GM12878 (cell line): ENCODE measurements at regions not wholly inside any gene's neighbourhood (a gene's known extent, or its start where the extent isn't known, plus 50 kb on each side); places are given as distances from the start of the nearest gene placed in this dataset.

Experiments
- ATAC-seq: fragments of 200-7000 bp; cut with Tn5 transposase; 3 replicates; pipeline ENCODE4 v1.9.1; 2020; ENCODE audit warnings: mild to moderate bottlenecking, moderate library complexity
- BruUV-seq: library from RNA; stranded (reverse); fragments of 400-500 nt; replicated peaks from 2 replicates; lab custom pipeline; 2021; lab: Mats Ljungman, UMichigan
- CTCF ChIA-PET: fragments of 300-600 bp; sonication (Branson Sonifier 250); formaldehyde crosslinking; extraction: SDS; loops from one replicate; lab custom pipeline; 2021; ENCODE audit warnings: inconsistent platforms; lab: Yijun Ruan, JAX
- POLR2A ChIA-PET: fragments of 350-600 bp; formaldehyde crosslinking; extraction: SDS; loops from one replicate; lab custom pipeline; 2021; ENCODE audit warnings: inconsistent platforms; lab: Charles Lee
- RAD21 ChIA-PET: fragments of 300-600 bp; sonication (Branson Sonifier 250); formaldehyde crosslinking; loops from one replicate; lab custom pipeline; 2023; ENCODE audit warnings: antibody characterized with exemption; ENCODE audit not compliant: unreplicated experiment; lab: Charles Lee
- SMC1A ChIA-PET: fragments of 300-600 bp; sonication (Branson Sonifier 250); formaldehyde crosslinking; loops from one replicate; lab custom pipeline; 2023; ENCODE audit not compliant: unreplicated experiment, uncharacterized antibody; lab: Charles Lee
- DNase-seq: peaks from one replicate; pipeline ENCODE4 v3.0.0-alpha.2; 2011; ENCODE audit warnings: low read depth, low spot score
- FAIRE-seq: peaks from 3 replicates; lab custom pipeline; 2011; peaks lifted over from hg19 to GRCh38; lab: Jason Lieb, UNC
- H2AFZ ChIP-seq: 2 replicates; pipeline ENCODE4 v1.6.0; 2011; ENCODE audit warnings: low read depth, low read length, control low read depth; ENCODE audit not compliant: control insufficient read depth
- H3K27ac ChIP-seq: 2 replicates; pipeline ENCODE4 v1.5.1; 2011; ENCODE audit warnings: control low read depth; ENCODE audit not compliant: control insufficient read depth, insufficient read depth
- H3K27me3 ChIP-seq, 2 experiments: replicated peaks in 1 of 2; 2 replicates each; pipeline versions ENCODE4 v1.6.0 to v1.6.1; 2011; ENCODE audit warnings: low read length in 1 of 2; ENCODE audit not compliant: control insufficient read depth in 2 of 2, insufficient read depth in 2 of 2
- H3K36me3 ChIP-seq, 2 experiments: 2 replicates each; pipeline ENCODE4 v1.5.1; 2011; ENCODE audit warnings: low read length in 1 of 2; ENCODE audit not compliant: control insufficient read depth in 2 of 2, insufficient read depth in 2 of 2
- H3K4me1 ChIP-seq: 2 replicates; pipeline ENCODE4 v1.6.1; 2011; ENCODE audit warnings: mild to moderate bottlenecking, low read length, moderate library complexity, mixed read lengths; ENCODE audit not compliant: control insufficient read depth, insufficient read depth
- H3K4me2 ChIP-seq: 2 replicates; pipeline ENCODE4 v1.6.0; 2011; ENCODE audit warnings: control low read depth; ENCODE audit not compliant: control insufficient read depth, insufficient read depth
- H3K4me3 ChIP-seq: fragments of 200-600 bp; sonication (generic); 2 replicates; pipeline ENCODE4 v1.5.1; 2016
- H3K79me2 ChIP-seq: 2 replicates; pipeline ENCODE4 v1.6.0; 2011; ENCODE audit warnings: low read length; ENCODE audit not compliant: control insufficient read depth, insufficient read depth
- H3K9ac ChIP-seq: 2 replicates; pipeline ENCODE4 v1.8.0; 2011; ENCODE audit warnings: low read length, control low read depth, mixed read lengths; ENCODE audit not compliant: control insufficient read depth, insufficient read depth
- H3K9me3 ChIP-seq: replicated peaks from 3 replicates; pipeline ENCODE4 v1.5.1; 2011; ENCODE audit warnings: mild to moderate bottlenecking, low read length; ENCODE audit not compliant: control insufficient read depth, insufficient read depth
- H4K20me1 ChIP-seq: 2 replicates; pipeline ENCODE4 v1.6.0; 2011; ENCODE audit not compliant: control insufficient read depth, insufficient read depth
- CHD2 ChIP-seq: IDR thresholded peaks from 2 replicates; pipeline ENCODE4 v1.6.1; 2011; ENCODE audit warnings: low read depth, low read length, improper control_type of control experiment, borderline replicate concordance
- KAT2A ChIP-seq: conservative IDR thresholded peaks from 2 replicates; pipeline ENCODE4 v1.6.1; 2011; ENCODE audit warnings: low read depth, low read length; ENCODE audit not compliant: control insufficient read depth
- SIX5 ChIP-seq: IDR thresholded peaks from 2 replicates; pipeline ENCODE4 v1.6.1; 2011; ENCODE audit warnings: mild to moderate bottlenecking, low read depth, low read length, moderate library complexity; ENCODE audit not compliant: severe bottlenecking
- SUZ12 ChIP-seq: fragments of 200-600 bp; sonication (generic); IDR thresholded peaks from one replicate; pipeline ENCODE4 v1.6.1; 2018; ENCODE audit warnings: antibody characterized with exemption, mild to moderate bottlenecking; ENCODE audit not compliant: unreplicated experiment
- TCF3 ChIP-seq: IDR thresholded peaks from 2 replicates; pipeline ENCODE4 v1.6.1; 2012; ENCODE audit warnings: low read depth, mild to moderate bottlenecking, low read length, borderline replicate concordance; ENCODE audit not compliant: insufficient read depth
- ZNF207 ChIP-seq: fragments of 450-650 bp; IDR thresholded peaks from 2 replicates; pipeline ENCODE4 v1.6.1; 2014; ENCODE audit warnings: antibody characterized with exemption, mild to moderate bottlenecking, borderline replicate concordance
- WGBS: methylation state at CpG from one replicate; pipeline ENCODE4 v1.1.6; 2016; ENCODE audit warnings: low lambda C conversion rate; ENCODE audit not compliant: insufficient replicate concordance, insufficient coverage; ENCODE audit errors: missing lambda C conversion rate; 5-methylcytosine and 5-hydroxymethylcytosine counted together
- in situ Hi-C: fragments of 300-500 bp; cut with MboI; formaldehyde crosslinking; loops from 9 replicates; pipeline ENCODE4 v1.14.3; 2018; ENCODE audit warnings: mixed read lengths
- intact Hi-C: fragments of 100-400 bp; cut with micrococcal nuclease; formaldehyde crosslinking; loops from one replicate; pipeline ENCODE4 v1.14.2; 2022; ENCODE audit not compliant: unreplicated experiment
- TF ChIP-seq, protein P1 (sequence below): fragments of 450-650 bp; IDR thresholded peaks from 2 replicates; pipeline ENCODE4 v1.6.1; 2017; ENCODE audit warnings: mild to moderate bottlenecking, low read depth, inconsistent platforms; ENCODE audit not compliant: poor library complexity, severe bottlenecking

- TF ChIP-seq SUZ12 (no peak), TCF3 (no peak), ZNF207 (no peak), KAT2A (no peak), SIX5 (no peak)
- TF ChIP-seq, protein P1, sequence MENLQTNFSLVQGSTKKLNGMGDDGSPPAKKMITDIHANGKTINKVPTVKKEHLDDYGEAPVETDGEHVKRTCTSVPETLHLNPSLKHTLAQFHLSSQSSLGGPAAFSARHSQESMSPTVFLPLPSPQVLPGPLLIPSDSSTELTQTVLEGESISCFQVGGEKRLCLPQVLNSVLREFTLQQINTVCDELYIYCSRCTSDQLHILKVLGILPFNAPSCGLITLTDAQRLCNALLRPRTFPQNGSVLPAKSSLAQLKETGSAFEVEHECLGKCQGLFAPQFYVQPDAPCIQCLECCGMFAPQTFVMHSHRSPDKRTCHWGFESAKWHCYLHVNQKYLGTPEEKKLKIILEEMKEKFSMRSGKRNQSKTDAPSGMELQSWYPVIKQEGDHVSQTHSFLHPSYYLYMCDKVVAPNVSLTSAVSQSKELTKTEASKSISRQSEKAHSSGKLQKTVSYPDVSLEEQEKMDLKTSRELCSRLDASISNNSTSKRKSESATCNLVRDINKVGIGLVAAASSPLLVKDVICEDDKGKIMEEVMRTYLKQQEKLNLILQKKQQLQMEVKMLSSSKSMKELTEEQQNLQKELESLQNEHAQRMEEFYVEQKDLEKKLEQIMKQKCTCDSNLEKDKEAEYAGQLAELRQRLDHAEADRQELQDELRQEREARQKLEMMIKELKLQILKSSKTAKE = no peak
Measured at GRCh38 chr5:2204366-2205184, 321.9 kb upstream of the IRX4 start (continued).

- TF ChIP-seq CHD2 = no peak
- TF ChIP-seq, all 136 proteins: peak for 0
- BruUV-seq = no TSS peak
- Histone ChIP-seq H3K27ac (no peak overlapping the region), H3K36me3 (no peaks in the 10 kb centered on the region), H3K4me1 (no peaks in the 10 kb centered on the region), H4K20me1 (no peaks in the 10 kb centered on the region), H3K4me3 (no peak overlapping the region), H3K27me3 (no peaks in the 10 kb centered on the region), H2AFZ (no peak overlapping the region), H3K9ac (no peak overlapping the region), H3K4me2 (no peak overlapping the region), H3K79me2 (no peaks in the 10 kb centered on the region), H3K9me3 (no peaks in the 10 kb centered on the region)
- CTCF ChIA-PET = no interaction called here
- FAIRE-seq = no peak
- in situ Hi-C loops = no loop called here
- SMC1A ChIA-PET = no interaction called here
- WGBS = 2% methylated on average over 3 of the region's 3 CpGs
- intact Hi-C loops = no loop called here
- ATAC-seq = no peak
- DNase-seq = no peak
- POLR2A ChIA-PET = no interaction called here
- RAD21 ChIA-PET = no interaction called here
Measured at GRCh38 chr5:2203774-2204173, 321.0 kb upstream of the IRX4 start.
